Mesodermal cell (in vitro differentiated cells): ENCODE measurements at regions not wholly inside any gene's neighbourhood (a gene's known extent, or its start where the extent isn't known, plus 50 kb on each side); places are given as distances from the start of the nearest gene placed in this dataset.
A peak's percentile ranks its signal among the peaks of the same experiment; 100 is the strongest.

Experiments
- H3K27ac ChIP-seq: 2 replicates; pipeline ENCODE4 v1.7.0; 2013; ENCODE audit warnings: mild to moderate bottlenecking, low read depth, low read length, moderate library complexity; ENCODE audit not compliant: severe bottlenecking
- H3K36me3 ChIP-seq: 2 replicates; pipeline ENCODE4 v1.7.1; 2013; ENCODE audit warnings: mild to moderate bottlenecking, low read length, moderate library complexity; ENCODE audit not compliant: control insufficient read depth, insufficient read depth
- H3K4me1 ChIP-seq: one replicate; pipeline ENCODE4 v1.7.1; 2013; ENCODE audit warnings: mild to moderate bottlenecking, low read length; ENCODE audit not compliant: insufficient read depth, control insufficient read depth, poor library complexity, severe bottlenecking
- H3K4me3 ChIP-seq: 2 replicates; pipeline ENCODE4 v1.7.0; 2013; ENCODE audit warnings: low read length, control low read depth, mild to moderate bottlenecking; ENCODE audit not compliant: insufficient read depth, poor library complexity, severe bottlenecking; ENCODE audit errors: extremely low read depth
- H3K9me3 ChIP-seq: 2 replicates; pipeline ENCODE4 v1.7.1; 2013; ENCODE audit warnings: mild to moderate bottlenecking, low read length, moderate library complexity; ENCODE audit not compliant: control insufficient read depth
- WGBS, 2 experiments: methylation state at CpG; one replicate each; pipeline ENCODE4 v1.1.5; 2013; ENCODE audit warnings: missing lambda C conversion rate in 2 of 2; ENCODE audit not compliant: insufficient coverage in 2 of 2; 5-methylcytosine and 5-hydroxymethylcytosine counted together

- Histone ChIP-seq H3K4me3 (no peak overlapping the region), H3K9me3 (no peaks in the 10 kb centered on the region), H3K36me3 (no peaks in the 10 kb centered on the region), H3K4me1 (no peaks in the 10 kb centered on the region), H3K27ac (no peak overlapping the region)
- WGBS, 2 experiments, result no CpG with 5 or more reads among the region's 1 CpG
Measured at GRCh38 chr5:104429911-104430310, 867.3 kb upstream of the NUDT12 start.

- Histone ChIP-seq H3K4me1 (no peaks in the 10 kb centered on the region), H3K36me3 (no peaks in the 10 kb centered on the region), H3K27ac (no peak overlapping the region), H3K9me3 (no peaks in the 10 kb centered on the region), H3K4me3 (no peak overlapping the region)
- 100% methylated on average over 1 to 2 of the region's 4 CpGs for WGBS, 2 experiments
Measured at GRCh38 chr5:104421431-104421830, 858.8 kb upstream of the NUDT12 start.

- Histone ChIP-seq H3K9me3 (no peaks in the 10 kb centered on the region), H3K4me1 (no peaks in the 10 kb centered on the region), H3K27ac (no peak overlapping the region), H3K36me3 (no peaks in the 10 kb centered on the region), H3K4me3 (no peak overlapping the region)
- no CpG with 5 or more reads among the region's 1 CpG for WGBS, 2 experiments
Measured at GRCh38 chr5:104418056-104418455, 855.5 kb upstream of the NUDT12 start.

GRCh38 chr5:104412649-104413240 is 850.2 kb upstream of the NUDT12 start:
- 100% methylated on average over 1 of the region's 1 CpG; no CpG with 5 or more reads in 1 of the 2 experiments for WGBS, 2 experiments
- Histone ChIP-seq H3K4me1 (no peaks in the 10 kb centered on the region), H3K36me3 (no peaks in the 10 kb centered on the region), H3K4me3 (no peak overlapping the region), H3K27ac (no peak overlapping the region), H3K9me3 (no peaks in the 10 kb centered on the region)

GRCh38 chr5:104400941-104401340 is 838.4 kb upstream of the NUDT12 start:
- H3K4me3 ChIP-seq, result no peak overlapping the region
- H3K9me3 ChIP-seq, result no peaks in the 10 kb centered on the region
- 100% methylated on average over 3 of the region's 3 CpGs; no CpG with 5 or more reads in 1 of the 2 experiments for WGBS, 2 experiments
- no peaks in the 10 kb centered on the region for H3K36me3 ChIP-seq
- no peaks in the 10 kb centered on the region for H3K4me1 ChIP-seq
- no peak overlapping the region for H3K27ac ChIP-seq

- H3K4me1 ChIP-seq, result no peaks in the 10 kb centered on the region
- H3K27ac ChIP-seq, result no peak overlapping the region
- H3K36me3 ChIP-seq, result no peaks in the 10 kb centered on the region
- WGBS, 2 experiments, result 75% methylated on average over 2 of the region's 3 CpGs; no CpG with 5 or more reads in 1 of the 2 experiments
- no peaks in the 10 kb centered on the region for H3K9me3 ChIP-seq
- H3K4me3 ChIP-seq, result no peak overlapping the region
Measured at GRCh38 chr5:104385906-104386305, 823.3 kb upstream of the NUDT12 start.

GRCh38 chr5:104375345-104375744 is 812.8 kb upstream of the NUDT12 start:
- Histone ChIP-seq H3K36me3 (no peaks in the 10 kb centered on the region), H3K9me3 (no peaks in the 10 kb centered on the region), H3K4me1 (peaks cover 8% of the 10 kb centered on the region), H3K4me3 (no peak overlapping the region), H3K27ac (no peak overlapping the region)
- no CpG with 5 or more reads among the region's 1 CpG for WGBS, 2 experiments

- H3K27ac ChIP-seq, result peak overlapping the region; percentile 52
- WGBS, 2 experiments, result no CpG with 5 or more reads among the region's 2 CpGs
- no peaks in the 10 kb centered on the region for H3K36me3 ChIP-seq
- H3K4me3 ChIP-seq, result no peak overlapping the region
- no peaks in the 10 kb centered on the region for H3K9me3 ChIP-seq
- peaks cover 8% of the 10 kb centered on the region for H3K4me1 ChIP-seq
Measured at GRCh38 chr5:104372796-104373195, 810.2 kb upstream of the NUDT12 start.

GRCh38 chr5:104372376-104372775 is 809.8 kb upstream of the NUDT12 start:
- H3K27ac ChIP-seq, result peak overlapping the region; percentile 52
- H3K36me3 ChIP-seq, result no peaks in the 10 kb centered on the region
- no peaks in the 10 kb centered on the region for H3K9me3 ChIP-seq
- H3K4me3 ChIP-seq, result no peak overlapping the region
- peaks cover 8% of the 10 kb centered on the region for H3K4me1 ChIP-seq
- WGBS, 2 experiments, result 91 to 97% methylated on average over 9 of the region's 10 CpGs

GRCh38 chr5:104370523-104370922 is 807.9 kb upstream of the NUDT12 start:
- 100% methylated on average over 1 of the region's 1 CpG; no CpG with 5 or more reads in 1 of the 2 experiments for WGBS, 2 experiments
- H3K4me1 ChIP-seq, result peaks cover 8% of the 10 kb centered on the region

GRCh38 chr5:104367978-104368377 is 805.4 kb upstream of the NUDT12 start:
- H3K27ac ChIP-seq, result no peak overlapping the region
- H3K36me3 ChIP-seq, result no peaks in the 10 kb centered on the region
- H3K9me3 ChIP-seq, result peaks cover 2% of the 10 kb centered on the region
- no peaks in the 10 kb centered on the region for H3K4me1 ChIP-seq
- H3K4me3 ChIP-seq, result no peak overlapping the region

More at GRCh38 chr5:104370523-104370922, 807.9 kb upstream of the NUDT12 start:
- Histone ChIP-seq H3K4me3 (no peak overlapping the region), H3K27ac (no peak overlapping the region), H3K36me3 (no peaks in the 10 kb centered on the region), H3K9me3 (peaks cover 2% of the 10 kb centered on the region)
